ENCODE measurements at regions not wholly inside any gene's neighbourhood (a gene's known extent, or its start where the extent isn't known, plus 50 kb on each side); places are given as distances from the start of the nearest gene placed in this dataset.
A peak's percentile ranks its signal among the peaks of the same experiment; 100 is the strongest.

DNA sequence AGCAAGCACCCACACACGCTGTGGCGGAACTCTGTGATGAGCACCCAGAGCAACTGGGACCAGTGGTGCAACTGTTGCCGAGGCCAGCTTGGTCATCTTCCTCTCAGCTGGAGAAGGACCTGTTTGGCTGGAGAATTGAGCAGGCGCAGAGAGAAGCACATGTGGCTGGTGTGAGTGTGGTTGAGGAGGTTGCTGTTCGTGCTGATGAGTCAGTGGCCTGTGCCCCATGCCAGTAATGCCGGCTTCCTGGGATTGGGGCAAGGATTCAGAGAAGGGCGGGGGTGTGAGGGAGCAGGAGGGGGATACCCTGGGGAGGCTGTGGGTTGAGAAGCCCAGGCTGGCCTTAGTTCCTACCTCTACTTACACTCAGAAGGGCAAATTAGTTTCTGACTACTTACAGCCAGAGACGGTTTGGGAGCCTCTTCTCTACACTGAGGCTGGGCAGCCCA, 57.5 kb upstream of the EPS8L3 start:
- no peak for DNase-seq
- H3K9me3 Mint-ChIP-seq = no peaks in the 10 kb centered on the region
- peaks cover 7% of the 10 kb centered on the region for H3K4me1 Mint-ChIP-seq (ENCODE audit: low read depth)
- peak in 1 of 2 donors; percentile 24 for ATAC-seq
- no peaks in the 10 kb centered on the region for H3K36me3 Mint-ChIP-seq (ENCODE audit: insufficient read depth)
- H3K4me3 Mint-ChIP-seq = no peak overlapping the region
- no peaks in the 10 kb centered on the region for H3K27me3 Mint-ChIP-seq (ENCODE audit: low read depth)

DNA sequence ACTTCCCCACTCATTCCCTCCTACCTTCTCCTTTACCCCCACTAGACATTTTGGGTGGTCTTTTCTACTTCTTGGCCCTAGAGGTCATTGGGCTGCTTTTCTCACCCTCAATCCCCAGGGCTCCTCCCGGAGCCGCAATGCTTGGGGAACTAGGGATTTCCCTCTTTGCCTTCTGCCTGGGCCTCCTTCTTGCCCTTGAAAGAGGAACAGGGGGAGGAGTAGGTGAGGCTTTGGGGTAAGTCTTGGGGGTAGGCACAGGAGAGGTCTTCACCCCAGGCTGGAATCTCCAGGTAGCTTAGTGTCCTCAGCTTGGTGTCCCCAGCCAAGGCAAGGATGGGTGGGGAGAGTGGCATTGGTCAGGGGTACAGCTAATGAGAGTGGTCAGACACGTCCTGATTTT, 56.2 kb upstream of the EPS8L3 start:
- no peaks in the 10 kb centered on the region for H3K9me3 Mint-ChIP-seq
- no peak for ATAC-seq
- H3K36me3 Mint-ChIP-seq (ENCODE audit: insufficient read depth) = no peaks in the 10 kb centered on the region
- H3K4me1 Mint-ChIP-seq (ENCODE audit: low read depth) = peaks cover 9% of the 10 kb centered on the region
- no peak overlapping the region for H3K4me3 Mint-ChIP-seq
- no peaks in the 10 kb centered on the region for H3K27me3 Mint-ChIP-seq (ENCODE audit: low read depth)
- no peak for DNase-seq

DNA sequence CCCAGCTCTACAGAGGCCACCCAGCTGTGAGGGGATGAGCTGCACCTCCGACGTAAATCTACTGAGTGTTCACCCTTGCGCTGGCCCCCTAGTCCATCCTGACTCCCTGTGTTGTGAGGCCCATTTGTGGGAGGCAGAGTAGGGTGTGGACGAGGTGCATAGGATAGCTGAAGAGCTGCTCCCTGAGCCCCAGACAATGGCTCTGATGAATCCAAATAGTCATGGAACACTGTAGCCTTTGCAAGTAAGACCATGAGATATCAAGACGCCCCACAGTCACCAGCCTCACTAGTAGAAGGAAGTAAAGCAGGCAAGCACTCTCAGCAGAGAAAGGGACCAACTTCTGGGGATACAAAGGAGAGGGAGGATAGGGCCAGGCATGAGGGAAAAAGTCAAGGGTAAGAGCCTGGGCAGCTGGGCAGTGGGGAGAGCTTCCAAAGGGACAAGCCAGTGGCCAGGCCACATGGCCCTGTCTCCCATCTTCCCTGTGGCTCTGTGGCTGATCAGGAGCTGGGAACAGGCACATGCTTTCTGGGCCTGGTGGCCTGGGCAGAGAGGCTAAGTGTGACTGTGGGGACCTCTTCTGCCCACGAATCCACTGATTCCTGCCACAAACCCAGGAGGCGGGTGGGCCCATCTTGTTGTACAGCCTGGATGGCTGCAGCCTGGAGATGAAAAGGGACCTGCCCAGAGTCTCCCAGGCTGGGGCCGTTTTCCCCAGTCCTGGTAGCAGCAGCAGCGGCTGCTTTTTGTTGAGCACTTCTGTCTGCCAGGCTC, 55.5 kb upstream of the EPS8L3 start:
- no peak for ATAC-seq

DNA sequence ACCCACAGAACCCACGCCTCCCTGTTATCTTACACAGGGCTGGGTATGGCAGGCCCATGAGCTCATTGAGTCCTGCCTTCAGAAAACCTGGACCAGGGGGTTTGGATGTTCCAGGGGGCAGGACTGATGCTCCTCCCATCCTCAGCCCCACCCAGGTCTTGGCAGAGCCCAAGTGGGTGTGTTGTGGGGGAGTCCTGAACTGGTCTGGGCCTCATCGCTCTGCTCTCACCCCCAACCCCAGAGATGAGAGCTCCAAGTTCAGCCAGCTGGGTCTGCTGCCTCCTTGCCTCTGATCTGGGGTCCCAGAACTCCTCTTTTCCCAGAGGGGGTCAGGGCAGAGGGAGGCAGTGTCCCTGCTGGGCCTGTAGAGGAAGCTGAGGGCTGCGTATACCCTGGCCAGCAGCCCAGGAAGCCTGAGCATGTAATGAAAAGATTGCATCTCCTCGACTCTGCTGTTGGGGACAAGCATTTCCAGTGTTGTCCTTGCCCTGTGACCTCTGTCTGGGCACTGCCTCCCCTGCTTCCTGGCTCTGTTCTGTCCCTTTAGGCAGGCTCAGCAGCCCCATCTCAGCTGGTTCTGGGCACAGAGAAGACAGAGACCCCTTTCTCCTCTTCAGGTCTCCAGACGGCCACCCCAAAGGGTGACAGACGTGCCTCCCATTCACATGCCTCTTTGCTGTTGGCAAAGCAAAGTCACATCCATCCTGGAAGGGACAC, 54.7 kb upstream of the EPS8L3 start:
- H3K9me3 Mint-ChIP-seq = no peaks in the 10 kb centered on the region
- H3K36me3 Mint-ChIP-seq (ENCODE audit: insufficient read depth) = no peaks in the 10 kb centered on the region
- H3K27me3 Mint-ChIP-seq (ENCODE audit: low read depth) = no peaks in the 10 kb centered on the region
- H3K4me3 Mint-ChIP-seq = no peak overlapping the region
- H3K4me1 Mint-ChIP-seq (ENCODE audit: low read depth) = peaks cover 11% of the 10 kb centered on the region
- DNase-seq (no peak), ATAC-seq (no peak)

More for the DNA sequence above, 55.5 kb upstream of the EPS8L3 start:
- no peaks in the 10 kb centered on the region for H3K9me3 Mint-ChIP-seq
- no peaks in the 10 kb centered on the region for H3K27me3 Mint-ChIP-seq (ENCODE audit: low read depth)
- H3K36me3 Mint-ChIP-seq (ENCODE audit: insufficient read depth) = no peaks in the 10 kb centered on the region
- no peak for DNase-seq
- H3K4me1 Mint-ChIP-seq (ENCODE audit: low read depth) = peaks cover 11% of the 10 kb centered on the region
- H3K4me3 Mint-ChIP-seq = no peak overlapping the region

DNA sequence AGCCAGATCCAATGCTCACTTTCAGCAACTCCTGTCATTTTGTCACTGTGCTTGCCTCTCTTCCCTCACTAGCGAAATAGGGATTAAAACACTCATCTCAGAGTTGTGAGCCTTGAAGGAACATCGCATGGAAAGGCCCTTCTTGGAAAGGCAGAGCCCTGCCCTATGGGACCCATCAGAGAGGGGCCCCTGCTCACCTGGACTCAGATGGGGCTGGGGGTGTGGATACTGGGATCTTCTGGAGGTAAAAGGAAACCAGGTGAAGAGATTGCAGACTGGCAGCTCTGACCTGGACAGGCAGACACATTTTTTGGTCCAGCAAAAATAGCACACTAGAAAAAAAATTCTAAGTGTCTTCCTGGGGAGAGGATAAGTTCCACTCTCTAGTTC, 54.2 kb upstream of the EPS8L3 start:
- Mint-ChIP-seq H3K36me3 (ENCODE audit: insufficient read depth) (no peaks in the 10 kb centered on the region), H3K9me3 (no peaks in the 10 kb centered on the region), H3K27me3 (ENCODE audit: low read depth) (no peaks in the 10 kb centered on the region), H3K4me3 (no peak overlapping the region), H3K4me1 (ENCODE audit: low read depth) (peaks cover 11% of the 10 kb centered on the region)
- ATAC-seq = no peak
- DNase-seq = no peak

DNA sequence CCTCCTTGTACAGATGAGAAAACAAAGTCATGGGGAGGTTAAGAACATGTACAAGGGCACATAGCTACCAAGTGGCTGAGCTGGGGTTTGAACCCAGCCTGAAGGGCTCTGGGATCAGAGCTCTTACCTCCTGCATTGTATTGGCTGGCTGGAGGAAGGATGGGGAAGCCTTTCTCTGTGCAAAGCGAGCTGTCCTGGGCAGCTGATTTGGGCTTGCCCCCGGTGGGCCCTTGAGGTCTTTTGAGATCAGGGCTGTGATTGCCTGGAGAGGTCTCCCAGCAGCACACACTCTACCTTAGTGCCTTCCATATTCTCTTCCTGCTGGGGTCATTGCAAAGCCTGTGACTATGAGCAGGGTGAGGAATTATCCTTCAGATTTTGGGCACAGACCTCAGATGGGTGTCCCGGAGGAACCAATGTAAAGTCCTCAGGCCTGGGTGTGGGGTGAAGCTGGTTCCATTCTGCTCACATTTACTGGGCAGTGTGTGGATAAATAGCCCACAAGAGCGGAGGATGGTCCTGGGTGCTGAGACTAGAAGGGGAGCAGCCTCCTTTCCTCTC, 53.3 kb upstream of the EPS8L3 start:
- no peak for DNase-seq
- H3K4me3 Mint-ChIP-seq = no peak overlapping the region
- no peaks in the 10 kb centered on the region for H3K36me3 Mint-ChIP-seq (ENCODE audit: insufficient read depth)
- no peaks in the 10 kb centered on the region for H3K27me3 Mint-ChIP-seq (ENCODE audit: low read depth)
- ATAC-seq = no peak
- no peaks in the 10 kb centered on the region for H3K9me3 Mint-ChIP-seq
- H3K4me1 Mint-ChIP-seq (ENCODE audit: low read depth) = peaks cover 11% of the 10 kb centered on the region

DNA sequence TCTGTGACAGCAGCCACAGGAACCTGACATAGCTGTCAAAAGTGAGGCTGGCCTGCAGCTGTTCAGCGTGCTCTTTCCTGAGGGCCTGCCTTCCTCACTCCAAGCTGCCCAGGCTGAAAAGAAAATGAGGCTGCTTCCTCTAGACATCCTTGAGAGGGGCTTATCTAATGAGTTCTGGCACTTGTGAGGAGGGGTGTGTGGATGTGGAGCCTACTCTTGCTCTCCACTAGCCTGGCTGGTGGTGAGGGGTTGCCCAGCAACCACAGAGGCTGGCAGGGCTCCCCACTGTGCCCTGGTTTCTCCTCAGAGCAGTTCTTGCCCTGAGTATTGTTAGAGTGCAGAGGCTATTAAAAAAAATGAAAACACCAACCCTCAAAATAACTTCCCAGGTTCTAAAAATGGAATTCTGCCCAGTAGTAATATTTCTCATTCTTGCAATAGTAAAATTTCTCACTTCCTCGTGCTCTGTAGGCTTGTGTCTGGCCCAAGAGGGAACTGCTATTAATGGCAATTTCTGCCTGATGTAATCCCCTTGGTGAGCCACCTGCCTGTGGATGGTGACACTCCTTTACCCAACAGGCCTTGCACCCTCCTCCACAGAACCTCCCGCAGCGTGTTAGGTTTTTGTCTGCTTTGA, 52.6 kb upstream of the EPS8L3 start:
- no peak for DNase-seq
- H3K27me3 Mint-ChIP-seq (ENCODE audit: low read depth) = no peaks in the 10 kb centered on the region
- H3K9me3 Mint-ChIP-seq = no peaks in the 10 kb centered on the region
- H3K4me1 Mint-ChIP-seq (ENCODE audit: low read depth) = peaks cover 10% of the 10 kb centered on the region
- no peak for ATAC-seq
- H3K36me3 Mint-ChIP-seq (ENCODE audit: insufficient read depth) = no peaks in the 10 kb centered on the region
- no peak overlapping the region for H3K4me3 Mint-ChIP-seq

DNA sequence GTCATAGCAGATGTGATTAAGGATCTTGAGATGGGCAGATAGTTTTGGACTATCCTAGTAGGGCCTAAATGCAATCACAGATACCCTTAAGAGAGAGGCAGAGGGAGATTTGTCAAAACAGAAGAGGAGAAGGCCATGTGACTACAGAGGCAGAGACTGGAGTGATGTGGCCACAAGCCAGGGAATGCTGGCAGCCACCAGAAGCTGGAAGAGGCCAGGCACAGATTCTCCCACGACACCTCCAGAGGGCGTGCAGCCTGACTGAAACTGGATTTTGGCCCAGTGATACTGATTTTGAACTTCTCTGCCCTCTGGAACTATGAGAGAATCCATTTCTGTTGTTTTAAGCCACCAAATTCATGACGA, 52.1 kb upstream of the EPS8L3 start:
- no peaks in the 10 kb centered on the region for H3K36me3 Mint-ChIP-seq (ENCODE audit: insufficient read depth)
- H3K9me3 Mint-ChIP-seq = no peaks in the 10 kb centered on the region
- peaks cover 5% of the 10 kb centered on the region for H3K4me1 Mint-ChIP-seq (ENCODE audit: low read depth)
- ATAC-seq (no peak), DNase-seq (no peak)
- H3K4me3 Mint-ChIP-seq = no peak overlapping the region
- H3K27me3 Mint-ChIP-seq (ENCODE audit: low read depth) = no peaks in the 10 kb centered on the region

DNA sequence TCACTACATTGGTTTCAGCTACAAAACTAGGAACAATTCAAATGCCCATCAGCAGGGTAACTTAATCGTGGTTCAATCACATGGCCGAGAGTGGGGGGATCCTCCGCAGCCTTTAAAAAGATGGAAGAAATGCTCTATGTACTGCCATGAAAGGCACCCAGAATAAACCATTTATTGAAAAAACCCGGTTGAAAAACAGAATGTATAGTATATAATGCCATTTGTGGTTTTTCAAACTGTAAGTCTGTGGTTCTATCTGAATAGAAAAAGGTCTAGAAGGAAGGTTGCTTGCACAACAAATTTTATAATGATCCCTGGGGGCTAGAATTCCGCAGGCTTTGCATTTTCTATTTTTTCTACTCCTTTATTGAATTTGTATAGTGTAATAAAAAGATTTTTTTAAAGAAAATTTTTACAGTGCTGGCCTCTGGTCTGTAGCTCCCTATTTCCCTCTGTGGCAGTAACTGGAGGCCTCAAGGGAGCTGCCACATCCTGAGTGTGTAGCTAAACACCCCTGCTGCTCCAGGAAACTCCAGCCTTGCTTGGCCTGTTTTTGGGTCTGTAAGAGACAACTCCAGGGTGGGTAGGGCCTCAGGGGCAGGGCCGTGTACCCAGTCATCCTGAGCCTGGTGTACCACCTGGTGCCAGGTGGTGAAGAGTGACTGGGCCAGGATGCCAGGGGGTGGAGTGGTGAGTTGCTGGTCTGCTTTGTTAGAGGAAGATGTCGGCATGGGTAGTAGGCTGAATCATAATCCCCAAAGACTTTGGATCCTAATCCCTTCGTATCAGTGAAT, 51.5 kb upstream of the EPS8L3 start:
- ATAC-seq (no peak), DNase-seq (no peak)
- Mint-ChIP-seq H3K27me3 (ENCODE audit: low read depth) (no peaks in the 10 kb centered on the region), H3K9me3 (no peaks in the 10 kb centered on the region), H3K4me3 (no peak overlapping the region), H3K36me3 (ENCODE audit: insufficient read depth) (no peaks in the 10 kb centered on the region), H3K4me1 (ENCODE audit: low read depth) (peaks cover 5% of the 10 kb centered on the region)

DNA sequence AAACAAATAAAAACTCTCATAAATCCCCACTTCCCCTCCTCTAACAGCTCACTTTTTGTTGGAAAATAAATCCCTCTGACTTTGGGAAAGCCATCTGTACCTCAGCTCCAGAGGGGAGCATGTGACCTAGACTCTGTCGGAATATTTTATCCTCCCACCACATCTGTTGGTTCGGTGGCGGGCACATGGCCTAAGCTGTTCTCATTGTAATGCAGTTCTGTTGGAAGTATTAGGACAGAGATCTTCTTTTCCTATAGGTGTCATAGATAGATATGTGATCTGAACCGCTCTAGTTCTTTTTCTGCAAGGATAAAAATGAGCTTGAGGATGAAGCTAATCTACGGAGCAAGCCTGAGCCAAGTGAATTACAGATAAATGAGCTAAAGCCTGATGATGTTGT, 50.5 kb upstream of the EPS8L3 start:
- no peaks in the 10 kb centered on the region for H3K36me3 Mint-ChIP-seq (ENCODE audit: insufficient read depth)
- no peak overlapping the region for H3K4me3 Mint-ChIP-seq
- H3K4me1 Mint-ChIP-seq (ENCODE audit: low read depth) = peaks cover 5% of the 10 kb centered on the region
- DNase-seq (no peak), ATAC-seq (no peak)
- H3K27me3 Mint-ChIP-seq (ENCODE audit: low read depth) = no peaks in the 10 kb centered on the region
- no peaks in the 10 kb centered on the region for H3K9me3 Mint-ChIP-seq
